Stimulated activated CD4-positive, alpha-beta T cell treated with anti-CD3 and anti-CD28 coated beads, Interleukin-2, amount 100 ng/mL, for 48 hours (primary cell): ENCODE measurements at regions not wholly inside any gene's neighbourhood (a gene's known extent, or its start where the extent isn't known, plus 50 kb on each side); places are given as distances from the start of the nearest gene placed in this dataset.

Experiments
- DNase-seq, 2 donors: peaks; one replicate each; pipeline ENCODE4 v3.0.0-alpha.2; 2020

DNA sequence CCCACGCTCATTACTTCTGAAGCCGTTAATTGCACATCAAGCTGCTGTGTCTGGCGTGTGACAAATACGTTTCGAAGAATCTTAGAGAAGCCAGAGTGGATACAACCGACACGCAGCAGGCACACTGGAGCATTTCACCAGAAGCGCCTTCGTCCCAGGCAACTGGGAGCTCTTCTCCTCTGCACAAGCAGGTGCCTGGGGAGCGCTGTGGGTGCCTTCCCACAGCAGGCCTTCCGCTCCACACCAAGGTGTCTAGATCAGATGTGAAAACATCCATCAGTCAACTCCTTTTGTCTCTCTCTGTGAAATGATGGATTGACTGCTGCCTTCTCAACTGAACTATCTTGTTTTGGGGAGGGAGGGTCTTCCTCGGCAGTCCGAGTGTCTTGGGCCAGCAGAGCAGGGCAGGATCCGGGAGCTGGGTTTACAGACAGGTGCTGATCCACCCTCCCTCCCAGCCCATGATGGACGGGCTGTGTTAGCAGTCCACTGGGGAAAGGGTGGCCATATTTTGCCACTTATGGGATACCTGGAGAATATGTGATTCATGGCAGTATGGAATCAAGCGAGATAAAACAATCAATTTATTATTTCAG, 326.3 kb downstream of the TCERG1L start:
- no peak for DNase-seq

DNA sequence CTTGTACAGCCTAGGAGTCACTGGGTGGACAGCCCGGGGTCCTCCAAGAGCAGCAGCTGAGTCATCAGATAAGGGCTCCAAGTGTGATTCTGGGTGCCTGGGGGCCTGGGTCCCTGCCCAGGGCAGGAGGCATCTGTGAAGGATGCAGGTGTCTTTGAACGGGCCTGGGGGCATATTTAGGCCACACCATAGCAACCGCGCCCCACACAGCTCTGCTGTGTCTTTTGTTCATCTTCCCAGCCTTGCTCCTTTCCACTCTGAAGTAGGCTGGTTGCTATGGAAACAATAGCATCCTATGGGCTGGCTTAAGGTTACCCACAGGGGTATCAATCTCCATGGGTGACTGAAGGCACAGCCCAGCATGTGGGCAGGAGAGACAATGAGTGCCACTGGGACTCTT, 324.7 kb downstream of the TCERG1L start:
- no peak for DNase-seq

DNA sequence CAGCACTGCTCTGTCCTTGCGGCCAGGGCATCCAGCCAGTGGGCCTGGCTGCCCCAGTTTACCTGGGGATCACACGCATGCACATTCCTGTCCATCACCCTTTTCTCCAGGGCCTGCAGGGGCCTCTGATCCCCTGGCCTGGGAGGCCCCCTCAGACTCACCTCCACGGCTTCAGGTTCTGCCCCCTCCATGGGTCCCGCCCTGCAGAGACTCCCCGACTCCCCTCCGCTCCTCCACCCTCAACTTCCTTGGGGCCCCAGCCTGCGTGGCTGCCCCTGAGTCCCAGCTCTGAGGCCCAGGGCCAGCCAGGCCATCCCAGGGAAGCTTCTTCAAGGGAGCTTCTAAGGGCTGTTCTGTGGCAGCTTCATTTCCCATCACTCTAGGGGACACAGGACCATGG, 324.1 kb downstream of the TCERG1L start:
- DNase-seq = no peak

DNA sequence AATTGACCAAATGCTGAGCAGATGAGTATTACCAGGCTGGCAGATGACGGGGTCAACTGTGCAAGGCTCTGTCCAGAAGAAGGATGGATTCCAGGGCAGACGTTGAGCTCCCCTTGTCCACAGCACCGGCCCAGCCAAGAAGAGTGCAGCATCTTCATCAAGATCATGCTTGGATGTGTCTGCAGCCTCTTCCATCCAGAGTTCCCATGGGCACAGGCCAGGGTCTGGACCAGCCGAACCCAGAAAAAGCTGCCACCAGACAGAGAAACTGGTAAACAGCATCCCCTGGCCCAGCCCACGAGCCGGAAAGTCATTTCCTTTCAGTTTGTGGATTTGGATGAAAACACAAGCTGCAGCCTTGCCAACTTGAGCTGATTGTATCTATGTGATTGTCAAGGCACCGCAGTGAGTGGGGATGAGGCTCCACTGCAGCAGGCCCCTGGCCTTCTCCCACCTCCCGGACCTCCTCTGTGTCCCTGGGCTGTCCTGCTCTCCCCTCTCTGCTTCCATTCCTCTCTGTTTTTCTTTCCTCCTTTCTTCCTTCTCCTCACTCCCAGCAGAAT, 321.8 kb downstream of the TCERG1L start:
- DNase-seq = no peak

DNA sequence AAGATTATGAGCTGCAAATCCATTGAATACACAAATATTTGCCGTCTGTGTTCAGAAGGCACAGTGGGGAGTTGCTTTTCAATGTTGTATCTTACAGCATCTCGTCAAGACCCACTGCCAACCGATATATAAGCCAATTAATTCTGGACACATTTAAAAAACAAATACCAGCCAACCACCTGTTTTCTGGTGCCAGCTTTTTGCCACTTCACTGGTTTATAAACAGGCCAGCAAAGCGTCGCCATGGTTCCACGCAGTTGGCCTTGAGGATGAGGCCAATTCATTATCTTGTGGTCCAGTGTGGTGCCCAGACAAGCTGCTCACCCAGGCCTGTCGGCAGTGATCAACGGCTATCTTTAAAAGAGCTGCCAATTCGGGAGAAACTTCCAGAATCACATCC, 321.0 kb downstream of the TCERG1L start:
- no peak for DNase-seq

DNA sequence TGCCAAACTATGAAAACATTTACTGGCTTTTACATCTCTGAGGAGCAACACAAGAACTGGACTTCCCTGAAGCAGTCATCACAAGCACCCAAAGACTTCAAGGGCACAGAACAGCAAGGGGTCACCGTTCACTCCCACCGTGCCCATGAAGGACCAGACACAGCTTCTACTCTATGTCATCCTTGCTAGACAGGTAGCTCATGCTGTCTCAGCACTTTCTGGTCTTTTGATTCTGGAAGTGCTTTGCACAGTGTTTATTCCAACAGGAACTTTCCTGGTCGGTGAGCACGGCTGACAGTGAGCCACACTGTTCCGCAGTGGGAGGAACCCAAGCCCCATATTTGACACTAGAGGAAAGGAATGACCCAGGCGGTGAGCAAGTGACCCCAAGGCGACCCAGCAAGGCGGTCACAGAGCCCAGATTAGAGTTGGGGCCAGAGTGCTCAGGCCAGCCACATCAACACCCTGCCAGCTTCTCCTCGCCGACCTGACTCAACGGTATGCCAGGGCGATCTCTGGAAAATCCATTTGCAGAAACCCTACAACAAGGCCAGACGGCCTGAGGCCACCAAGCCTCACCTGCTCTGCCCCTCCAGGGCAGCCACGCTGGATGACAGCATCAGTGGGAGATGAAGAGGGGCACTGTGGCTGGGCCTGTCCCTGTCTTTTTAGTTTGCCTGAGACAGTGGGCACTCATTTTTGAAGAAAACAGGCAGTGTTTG, 318.6 kb downstream of the TCERG1L start:
- no peak for DNase-seq

DNA sequence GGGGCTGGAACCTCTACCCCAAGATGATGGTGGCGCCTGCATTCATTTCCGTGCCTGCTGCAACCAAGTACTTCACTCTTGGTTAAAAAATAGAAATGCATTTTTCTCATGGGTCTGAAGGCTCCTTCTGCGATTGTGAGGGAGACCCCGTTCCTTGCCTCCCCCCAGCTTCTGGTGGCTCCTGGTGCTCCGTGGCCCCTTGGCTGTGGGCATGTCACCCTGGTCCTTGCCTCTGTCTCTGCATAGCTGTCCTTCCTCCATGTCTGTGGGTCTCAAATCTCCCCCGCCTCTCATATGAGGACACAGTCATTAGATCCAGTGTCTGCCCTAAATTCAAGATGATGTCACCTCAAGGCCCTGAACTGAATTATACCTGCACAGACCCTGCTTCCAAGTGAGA, 317.9 kb downstream of the TCERG1L start:
- DNase-seq = no peak

DNA sequence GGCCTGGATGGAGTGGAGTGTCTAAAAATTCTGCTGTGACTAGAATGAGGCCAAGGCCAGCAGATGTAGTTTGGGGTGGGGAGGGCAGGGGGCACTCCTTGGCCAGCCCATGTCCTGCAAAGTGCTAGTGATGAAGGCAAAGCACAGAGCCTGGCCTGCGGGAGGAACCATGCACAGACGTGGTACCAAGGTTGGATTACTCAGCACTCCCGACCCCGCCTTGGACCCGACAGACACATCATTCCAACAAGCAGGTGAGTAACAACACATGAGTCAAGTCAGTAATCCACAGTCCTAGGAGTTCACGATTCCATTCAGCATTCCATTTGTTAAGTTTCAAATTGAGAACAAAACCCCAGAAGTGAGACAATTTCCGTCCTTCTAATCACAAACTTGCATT, 317.3 kb downstream of the TCERG1L start:
- no peak for DNase-seq

DNA sequence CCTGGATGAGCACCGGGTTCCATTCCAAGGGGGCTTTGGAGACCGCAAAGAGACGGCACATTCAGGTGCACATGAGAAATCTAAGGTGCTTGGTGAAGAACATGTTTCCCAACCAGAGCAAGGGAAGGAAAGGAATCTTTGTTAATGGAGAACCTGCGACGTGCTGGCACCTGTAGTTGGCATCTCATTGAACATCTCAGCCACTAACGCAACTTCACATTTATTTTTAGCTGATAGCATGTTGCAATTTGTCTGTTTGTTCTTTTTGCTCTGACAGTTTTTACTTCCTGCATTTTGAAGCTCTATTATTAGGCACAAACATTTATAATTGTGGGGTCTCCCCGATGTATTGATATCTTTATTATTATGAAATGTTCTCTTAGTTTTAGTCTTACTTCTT, 316.7 kb downstream of the TCERG1L start:
- no peak for DNase-seq

DNA sequence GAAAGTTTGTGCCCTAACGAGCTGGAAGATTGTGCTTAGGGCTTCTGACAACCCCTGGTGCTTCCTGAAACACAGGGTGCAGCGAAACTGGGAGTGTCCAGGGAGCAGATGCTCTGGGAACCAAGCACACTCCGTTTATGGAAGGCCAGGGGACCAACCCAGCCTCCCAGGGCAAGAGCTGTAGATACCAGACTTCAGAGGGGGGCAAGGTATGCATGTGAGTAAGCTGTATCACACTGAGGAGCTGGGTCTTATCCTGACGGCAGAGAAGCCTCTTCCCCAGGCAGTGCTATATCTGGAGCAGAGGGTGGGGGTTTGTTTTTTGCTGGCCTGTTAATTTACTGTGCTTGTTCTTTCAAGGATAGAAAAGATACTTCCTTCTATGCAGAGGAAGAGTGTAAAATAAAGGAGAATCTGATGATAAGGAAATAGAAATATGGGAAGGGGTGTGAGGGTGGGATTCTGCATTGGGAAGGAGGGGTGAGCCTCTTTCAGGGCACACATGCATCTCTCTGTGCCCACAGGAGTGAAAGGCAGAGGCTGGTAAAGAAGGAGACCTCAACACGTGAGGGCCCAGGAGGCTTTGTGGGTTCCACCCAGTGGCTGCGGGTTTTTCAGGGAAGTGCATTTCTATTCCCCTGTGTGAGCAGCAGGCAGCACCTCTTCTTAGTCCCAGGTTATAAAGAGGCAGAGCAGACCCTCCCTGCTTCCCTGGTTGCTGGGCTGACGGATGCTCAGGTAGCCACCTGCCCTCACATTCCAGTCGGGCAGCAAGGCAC, 314.1 kb downstream of the TCERG1L start:
- DNase-seq = no peak

DNA sequence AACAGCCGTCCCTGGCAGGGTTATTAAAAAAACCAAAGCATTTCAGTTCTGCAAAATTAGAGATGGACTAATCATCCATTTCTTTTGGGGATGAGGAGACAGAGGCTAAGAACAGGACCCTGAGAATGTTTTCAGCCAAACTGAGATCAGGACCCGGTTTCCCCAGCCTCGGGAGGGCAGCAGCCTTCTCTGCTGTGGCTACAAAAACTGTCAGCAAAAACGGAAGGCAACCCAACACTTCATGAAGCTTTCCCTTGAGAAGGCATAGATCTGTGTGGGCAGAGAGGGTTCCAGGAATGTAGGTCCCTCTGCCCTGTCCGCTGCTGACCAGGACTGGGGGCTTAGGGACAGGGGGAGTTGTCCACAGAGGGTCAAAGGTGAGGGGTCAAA, 313.5 kb downstream of the TCERG1L start:
- no peak for DNase-seq

DNA sequence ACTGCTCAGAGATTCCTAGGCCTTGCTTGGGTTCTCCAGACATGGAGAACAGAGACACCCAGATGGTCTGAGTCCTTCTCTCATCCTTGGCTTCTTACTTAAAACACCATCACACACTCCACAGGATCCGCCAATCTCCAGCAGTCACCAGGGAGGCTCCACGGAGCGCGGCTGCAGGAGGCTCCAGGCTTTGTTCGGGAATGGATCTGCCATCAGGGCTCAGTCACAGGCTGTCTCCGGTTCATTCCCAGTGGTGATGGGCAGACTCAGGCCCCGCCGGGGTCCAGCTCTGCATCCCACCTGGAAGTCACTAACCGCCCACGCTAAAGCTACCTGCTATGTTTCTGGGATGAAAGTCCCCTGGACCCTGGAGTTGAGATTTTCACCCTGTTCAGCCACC, 312.9 kb downstream of the TCERG1L start:
- no peak for DNase-seq

DNA sequence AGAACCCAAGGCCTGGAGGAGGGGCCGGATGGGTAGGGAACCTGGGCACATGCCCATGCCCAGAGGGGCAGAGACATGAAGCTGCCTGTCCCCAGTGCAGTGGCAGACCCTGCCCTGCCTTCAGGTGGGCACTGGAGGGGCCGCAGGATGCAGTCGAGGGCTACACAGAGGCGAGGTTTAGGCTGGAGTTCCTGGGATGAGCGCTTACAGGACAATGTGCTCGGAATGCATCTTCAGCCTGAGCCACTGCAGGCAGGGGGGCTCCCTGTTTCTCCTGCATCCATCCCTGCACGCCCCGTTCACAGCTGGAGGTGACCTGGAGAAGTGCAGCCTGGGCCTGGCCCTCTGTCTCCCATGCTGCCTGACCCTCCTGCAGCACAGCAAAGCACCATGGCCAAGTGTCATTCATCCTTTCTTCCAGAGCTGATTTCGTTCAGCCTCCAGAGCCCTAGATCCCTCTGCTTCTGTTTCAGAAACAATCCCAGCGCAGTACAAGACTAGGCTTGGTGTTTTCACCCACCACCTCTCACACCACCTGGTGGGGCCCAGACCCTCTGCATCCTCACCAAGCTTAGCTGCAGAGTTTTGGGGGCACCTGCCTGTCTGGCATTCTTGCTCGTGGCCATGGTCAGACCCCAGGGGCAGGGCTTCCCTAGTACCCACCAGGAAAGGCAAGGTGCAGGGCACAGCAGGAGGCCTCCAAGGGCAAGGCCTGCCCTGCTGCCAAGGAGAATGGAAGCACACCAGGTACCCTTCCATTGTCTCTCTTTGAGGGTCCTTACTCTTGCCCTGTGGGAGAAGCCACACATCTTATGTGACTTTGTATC, 311.9 kb downstream of the TCERG1L start:
- DNase-seq = no peak

DNA sequence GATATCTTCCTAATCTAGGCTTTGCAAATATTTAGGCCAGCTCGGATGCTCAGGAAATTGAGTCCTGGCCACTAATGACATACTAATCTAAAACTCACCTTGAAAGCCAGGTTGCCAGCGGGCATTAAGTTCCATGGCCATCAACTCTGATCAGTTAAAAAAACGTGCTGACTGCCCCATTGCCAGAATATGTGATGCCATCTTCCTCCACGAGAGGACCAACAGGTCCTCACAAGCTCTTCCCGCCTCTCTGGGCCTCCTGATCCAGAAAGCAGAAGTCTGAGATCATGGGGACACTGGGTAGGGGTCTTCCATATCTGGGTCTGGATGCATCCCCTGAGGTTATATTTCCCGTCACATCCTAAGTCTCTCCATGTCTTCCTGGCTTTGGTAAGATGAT, 311.3 kb downstream of the TCERG1L start:
- no peak for DNase-seq

DNA sequence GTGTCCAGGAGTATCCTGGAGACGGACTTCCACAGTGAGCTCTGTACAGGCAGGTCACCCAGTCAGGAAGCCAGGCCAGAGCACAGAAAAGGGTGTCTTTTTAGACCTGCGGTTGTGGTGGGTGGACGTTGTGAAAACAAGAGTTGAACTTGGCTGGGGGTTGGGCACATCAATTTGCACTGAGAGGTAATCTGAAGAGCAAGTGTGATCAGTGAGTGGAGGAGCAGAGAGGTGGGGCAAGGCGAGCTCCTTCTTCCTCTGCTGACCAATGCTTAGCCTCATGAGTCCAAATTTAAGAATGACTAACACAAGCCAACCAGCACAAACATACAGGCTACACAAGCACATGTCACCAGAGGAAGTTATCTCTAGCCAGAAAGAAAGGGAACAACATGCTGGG, 310.8 kb downstream of the TCERG1L start:
- DNase-seq = no peak

DNA sequence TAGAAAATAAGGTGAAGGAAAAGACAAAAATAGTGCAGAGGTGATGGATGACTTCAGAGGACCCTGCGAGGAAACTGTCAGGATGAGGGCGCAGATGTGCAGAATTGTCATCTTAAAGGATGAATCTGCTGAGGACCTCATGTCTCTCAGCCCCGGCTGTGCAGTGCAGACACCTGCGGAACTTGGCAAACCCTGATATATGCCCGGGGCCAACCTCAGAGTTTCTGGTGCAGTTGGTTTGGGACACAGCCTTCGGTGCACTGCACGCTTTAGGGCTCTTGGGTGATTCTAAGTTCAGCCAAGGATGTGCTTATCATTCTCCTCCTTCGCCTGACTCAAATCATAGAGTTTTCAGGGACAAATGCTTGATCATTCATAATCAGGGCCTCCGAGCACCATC, 310.1 kb downstream of the TCERG1L start:
- DNase-seq = no peak

DNA sequence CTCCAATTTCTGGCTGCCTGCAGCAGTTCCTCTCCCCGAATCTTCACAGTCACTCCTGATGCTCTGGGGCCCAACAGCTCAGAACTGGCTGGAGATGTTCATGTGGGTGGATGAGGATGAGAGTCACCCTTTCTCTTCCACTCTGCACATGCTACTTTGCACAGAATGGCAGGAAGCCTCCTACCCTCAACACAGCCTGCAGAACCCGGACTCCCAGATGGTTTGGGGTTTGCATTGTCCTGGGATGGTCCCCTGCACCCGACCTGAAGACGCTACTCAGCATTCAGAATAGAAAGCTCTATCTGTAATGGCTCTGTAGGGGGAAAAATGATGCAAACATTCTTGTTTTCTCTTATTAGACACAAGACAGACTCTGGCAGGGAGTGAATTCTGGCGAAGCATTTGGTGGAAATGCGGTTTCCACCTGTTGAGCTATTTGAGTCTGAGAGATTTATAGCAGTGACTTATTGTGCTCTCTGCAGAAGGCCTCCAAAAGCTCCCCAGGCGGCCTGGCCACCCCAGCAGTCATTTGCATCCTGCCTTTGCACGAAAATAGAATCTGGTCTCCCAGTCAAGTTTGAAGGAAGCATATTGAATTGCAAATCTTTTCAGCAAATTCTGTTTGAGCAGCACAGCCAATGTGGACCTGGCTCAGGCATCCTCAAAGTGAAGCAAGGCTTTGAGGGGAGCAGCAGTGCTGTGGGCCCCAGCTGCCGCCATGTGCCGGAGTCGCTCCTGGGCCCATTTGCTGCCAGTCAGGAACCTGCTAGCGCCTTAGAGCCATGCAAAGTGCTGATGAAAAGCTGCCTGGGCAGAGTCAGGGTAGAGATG, 309.3 kb downstream of the TCERG1L start:
- DNase-seq = no peak

DNA sequence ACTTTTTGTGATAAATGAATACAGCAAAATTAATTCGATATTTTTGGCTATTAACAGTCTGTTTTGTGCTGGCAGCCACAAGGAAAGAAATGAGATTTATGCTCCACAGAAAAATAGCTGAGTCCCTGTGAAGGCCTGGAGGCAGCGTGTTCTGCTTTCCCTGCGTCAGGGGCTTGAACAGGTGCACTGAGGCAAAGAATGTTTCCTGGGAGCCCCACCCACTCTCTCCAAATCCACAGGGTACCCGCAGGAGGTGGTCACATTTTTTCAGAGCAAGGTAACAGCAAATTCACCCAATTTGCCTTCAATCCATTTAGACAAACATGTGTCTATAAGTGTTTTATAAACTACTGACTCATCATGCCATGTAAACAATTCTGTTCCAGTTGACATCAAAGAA, 308.1 kb downstream of the TCERG1L start:
- DNase-seq = no peak

DNA sequence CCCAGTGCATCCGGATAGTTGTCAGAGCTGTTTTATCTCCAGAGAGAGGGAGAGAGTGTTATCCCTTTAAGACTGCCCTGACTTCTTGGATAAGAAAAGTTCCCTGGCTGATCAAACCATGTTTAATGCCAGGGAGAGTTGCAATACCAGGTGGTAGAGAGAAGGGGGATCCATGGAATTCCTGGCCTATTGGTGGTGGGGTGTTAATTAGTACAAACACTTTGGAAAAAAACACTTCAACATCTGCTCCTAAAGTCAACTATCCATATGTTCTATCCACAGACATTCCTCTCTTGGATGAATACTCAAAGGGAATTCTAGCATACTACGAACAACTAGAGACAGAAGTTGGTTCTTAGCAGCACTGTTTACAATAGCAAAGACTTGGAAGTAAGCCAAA, 307.2 kb downstream of the TCERG1L start:
- DNase-seq = no peak

DNA sequence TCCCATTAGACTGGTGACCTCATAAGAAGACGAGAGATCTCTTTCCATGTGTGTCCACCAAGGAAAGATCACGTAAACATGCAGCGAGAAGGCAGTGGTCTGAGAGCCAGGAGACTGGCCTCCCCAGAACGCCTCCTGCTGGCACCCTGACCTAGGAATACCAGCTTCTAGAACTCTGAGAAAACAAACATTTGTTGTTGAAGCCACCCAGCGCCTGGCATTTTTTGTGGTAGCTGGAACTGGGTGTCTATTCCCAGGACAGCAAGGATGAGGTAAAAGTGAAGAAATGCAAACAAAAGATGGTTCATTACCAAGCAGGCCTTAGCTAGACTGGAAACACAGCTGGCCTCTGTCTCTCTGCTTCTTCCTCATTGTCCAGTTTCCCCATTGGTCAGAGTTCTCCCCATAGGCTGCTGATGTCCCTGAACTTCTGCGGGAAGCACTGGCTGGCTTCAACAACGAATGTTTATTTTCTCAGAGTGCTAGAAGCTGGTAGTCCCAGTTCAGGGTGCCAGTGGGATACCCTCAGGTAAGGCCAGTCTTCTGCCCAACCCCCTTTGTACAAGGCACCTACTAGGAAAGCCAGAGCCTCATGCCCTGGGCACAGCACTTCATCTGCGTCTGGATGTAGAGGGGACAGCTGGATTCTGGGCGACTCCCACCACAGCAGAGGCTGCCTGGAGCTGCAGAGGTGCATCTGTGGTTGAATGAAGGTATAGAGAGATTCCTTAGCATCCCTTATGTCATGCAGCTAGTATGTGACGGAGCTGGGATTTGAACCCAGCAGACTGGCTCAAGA, 304.9 kb downstream of the TCERG1L start:
- no peak for DNase-seq

DNA sequence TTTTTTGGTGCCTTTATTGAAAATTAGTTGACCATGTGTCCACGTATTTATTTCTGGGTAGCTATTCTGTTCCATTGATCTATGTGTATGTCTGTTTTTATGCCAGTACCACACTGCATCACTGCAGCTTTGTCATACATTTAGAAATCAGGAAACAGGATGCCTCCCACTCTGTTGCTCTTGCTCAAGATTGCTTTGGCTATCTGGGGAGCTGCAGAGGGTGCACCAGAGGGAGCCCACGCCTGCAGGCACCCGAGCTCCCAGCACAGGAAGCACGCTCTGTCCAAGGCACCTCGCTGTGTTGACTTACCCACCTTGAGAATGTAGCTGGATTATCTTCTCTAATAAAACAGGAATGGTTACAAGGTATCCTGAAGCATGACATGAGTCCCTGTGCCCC, 301.7 kb downstream of the TCERG1L start:
- no peak for DNase-seq
